Activated T-cell treated with anti-CD3 and anti-CD28 coated beads for 48 hours (primary cell): ENCODE measurements at regions not wholly inside any gene's neighbourhood (a gene's known extent, or its start where the extent isn't known, plus 50 kb on each side); places are given as distances from the start of the nearest gene placed in this dataset.

Experiments used
- DNase-seq: peaks from one replicate; pipeline ENCODE4 v3.0.0-alpha.2; 2020; ENCODE audit warnings: low read depth

DNA sequence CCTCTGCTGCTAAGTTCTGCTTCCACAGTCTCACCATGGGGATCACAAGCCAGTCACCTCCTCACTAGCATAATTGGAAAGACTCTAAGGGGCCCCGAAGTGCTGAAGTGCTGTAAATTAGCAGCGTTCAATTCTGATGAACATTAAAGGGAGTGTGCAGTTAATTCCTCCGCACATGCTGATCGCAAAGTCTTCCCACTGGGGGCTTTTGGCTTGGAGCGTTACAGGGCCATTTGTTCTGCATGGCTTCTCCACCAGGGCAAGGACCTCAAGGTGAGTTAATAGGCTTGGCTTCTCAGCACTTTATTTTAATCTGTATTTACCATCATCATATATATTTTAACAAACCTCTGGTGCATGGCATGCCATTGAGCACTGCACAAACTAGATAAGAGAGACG is 216.3 kb upstream of the PARD3B start:
- no peak for DNase-seq

DNA sequence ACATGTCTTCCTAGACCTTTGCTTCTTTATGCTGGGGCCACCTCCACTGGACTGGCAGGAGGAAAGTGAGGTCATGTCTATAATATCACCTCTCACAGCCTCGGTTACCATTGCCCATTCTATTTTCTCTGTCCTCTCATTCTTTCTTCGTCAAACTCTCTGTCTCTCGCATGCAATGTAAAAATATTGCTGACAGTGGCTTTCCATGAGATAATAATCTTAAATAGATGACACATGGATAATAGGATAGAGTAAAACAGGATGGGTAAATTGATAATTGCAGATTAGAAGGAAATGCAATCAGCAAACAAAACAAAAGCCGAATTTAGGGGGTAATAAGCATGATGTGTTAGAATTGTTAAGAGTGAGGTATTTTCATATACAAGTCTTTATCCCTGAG is 215.7 kb upstream of the PARD3B start:
- no peak for DNase-seq

GRCh38 chr2:204331180-204331579 is 214.1 kb upstream of the PARD3B start:
- DNase-seq = no peak

DNA sequence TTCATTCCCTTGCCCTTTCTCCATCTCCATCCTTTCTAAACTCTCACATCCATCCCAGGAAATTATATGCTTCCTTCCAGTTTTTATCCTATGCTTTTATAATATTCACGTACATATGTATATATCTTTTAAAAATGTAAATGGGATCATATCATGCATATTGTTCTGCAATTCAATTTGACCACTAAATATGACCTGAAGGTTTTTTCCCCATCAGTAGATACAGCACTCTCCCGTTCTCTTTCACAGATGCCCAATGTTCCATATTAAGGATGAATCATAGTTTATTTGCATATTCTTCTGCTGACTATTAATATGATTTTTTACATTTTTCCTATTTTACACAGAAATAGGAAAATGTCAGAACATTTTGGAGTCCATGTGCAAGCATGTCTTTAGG is 213.3 kb upstream of the PARD3B start:
- DNase-seq = no peak

DNA sequence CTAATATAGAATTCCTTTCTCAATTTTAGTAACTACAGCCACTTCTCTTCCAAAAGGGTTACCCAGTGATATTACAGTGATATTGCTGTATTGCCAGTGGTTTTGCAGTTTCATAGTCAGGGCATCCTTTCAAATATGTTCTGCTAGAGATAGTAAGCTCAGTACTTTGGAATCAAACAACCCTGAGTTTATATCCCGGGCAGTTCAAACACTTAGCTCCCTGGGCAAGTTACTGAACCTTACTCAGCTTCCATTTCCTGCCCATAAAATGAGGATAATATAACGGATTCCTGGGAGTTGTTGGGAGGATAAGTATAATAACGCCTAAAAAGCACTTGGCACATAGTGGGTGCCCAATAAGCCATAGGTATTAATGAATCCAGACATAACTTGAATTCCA is 212.6 kb upstream of the PARD3B start:
- no peak for DNase-seq

DNA sequence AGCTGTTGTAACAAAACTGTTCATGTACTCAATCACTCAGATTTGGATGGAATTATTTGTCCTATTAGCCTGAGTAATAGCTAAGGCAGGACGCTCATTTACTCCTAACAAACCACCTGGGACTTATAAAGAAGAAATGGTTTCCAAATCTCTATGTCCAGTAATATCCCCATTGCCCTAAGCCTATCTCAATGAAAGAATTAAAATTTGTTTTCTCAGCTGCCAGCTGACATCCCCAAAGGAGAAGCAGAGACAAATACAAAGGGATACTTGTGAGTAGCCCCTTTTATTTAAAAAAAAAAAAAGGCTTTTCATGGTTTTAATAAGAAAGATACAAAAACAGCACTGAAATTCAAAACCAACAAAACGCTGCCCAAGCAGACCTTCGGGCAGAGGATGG is 211.4 kb upstream of the PARD3B start:
- no peak for DNase-seq

GRCh38 chr2:204335451-204336058 is 209.7 kb upstream of the PARD3B start:
- DNase-seq = no peak

DNA sequence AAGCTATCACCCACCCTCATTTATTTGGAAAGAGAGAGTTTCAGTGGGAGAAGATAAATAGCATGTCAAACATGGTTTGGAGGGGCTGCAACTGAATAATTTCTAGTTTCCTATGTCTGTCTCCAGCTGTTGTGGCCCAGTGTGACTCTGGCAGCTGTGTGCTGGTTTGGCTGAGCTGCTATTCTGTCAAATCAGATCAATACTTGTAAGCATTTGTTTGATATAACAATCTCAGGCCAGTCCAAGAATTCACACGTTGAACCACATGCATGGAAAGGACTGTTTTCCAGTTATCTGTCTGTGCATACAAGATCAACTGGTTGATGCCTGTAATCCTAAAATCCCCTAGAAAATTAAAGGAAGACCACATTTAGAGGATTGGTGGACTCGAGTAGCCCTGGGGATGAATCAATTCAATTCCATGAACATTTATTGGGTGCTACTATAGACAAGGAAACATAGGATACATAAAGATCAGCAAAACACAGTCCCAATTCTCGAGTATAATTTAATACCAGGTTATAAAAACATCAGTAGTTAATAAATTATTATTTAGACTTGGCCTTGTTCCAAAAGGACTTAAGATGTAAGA is 209.0 kb upstream of the PARD3B start:
- no peak for DNase-seq

GRCh38 chr2:204337638-204338037 is 207.6 kb upstream of the PARD3B start:
- no peak for DNase-seq

- DNase-seq = no peak
Observed at GRCh38 chr2:204339212-204339715, 206.0 kb upstream of the PARD3B start.

GRCh38 chr2:204340511-204340910 is 204.8 kb upstream of the PARD3B start:
- no peak for DNase-seq

- DNase-seq = no peak
Observed at GRCh38 chr2:204341887-204342276, 203.4 kb upstream of the PARD3B start.

- no peak for DNase-seq
Observed at GRCh38 chr2:204343685-204344084, 201.6 kb upstream of the PARD3B start.

DNA sequence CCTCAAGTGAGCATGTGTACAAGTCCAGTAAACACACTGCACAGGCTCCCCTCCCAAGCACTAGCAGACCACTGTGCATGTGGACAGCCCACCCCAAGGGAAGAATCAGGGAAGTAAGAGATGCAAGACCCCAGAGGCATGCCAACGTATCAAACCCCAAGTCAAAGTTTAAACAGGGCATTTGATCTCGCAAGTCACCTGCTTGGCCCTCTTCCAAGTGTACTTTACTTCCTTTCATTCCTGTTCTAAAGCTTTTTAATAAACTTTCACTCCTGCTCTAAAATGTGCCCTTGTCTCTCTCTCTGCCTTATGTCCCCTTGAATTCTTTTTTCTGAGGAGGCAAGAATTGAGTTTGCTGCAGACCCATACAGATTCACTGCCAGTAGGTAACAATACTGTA is 201.2 kb upstream of the PARD3B start:
- DNase-seq = no peak

GRCh38 chr2:204346906-204347305 is 198.4 kb upstream of the PARD3B start:
- DNase-seq = no peak

DNA sequence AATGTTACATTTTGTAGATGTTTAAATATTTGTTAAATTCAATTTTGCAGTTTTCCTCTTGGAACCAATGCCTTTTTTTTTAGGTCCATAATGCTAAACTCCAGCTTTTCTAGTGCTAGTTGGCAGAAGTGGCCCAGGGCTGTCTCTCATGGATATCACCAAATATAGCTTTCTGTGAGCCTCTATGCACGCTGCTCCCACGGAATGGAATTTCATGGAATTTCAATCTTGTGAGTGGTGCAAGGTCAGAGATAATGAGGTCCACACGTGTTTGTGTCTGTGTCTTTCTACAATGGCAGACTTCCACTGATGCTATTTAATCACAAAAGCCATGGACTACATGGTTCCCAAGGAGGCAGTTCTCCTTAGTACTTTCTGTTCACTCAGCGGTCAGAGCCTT is 191.5 kb upstream of the PARD3B start:
- DNase-seq = no peak

- DNase-seq = no peak
Observed at GRCh38 chr2:204354442-204354856, 190.8 kb upstream of the PARD3B start.

GRCh38 chr2:204355688-204356087 is 189.6 kb upstream of the PARD3B start:
- DNase-seq = no peak

DNA sequence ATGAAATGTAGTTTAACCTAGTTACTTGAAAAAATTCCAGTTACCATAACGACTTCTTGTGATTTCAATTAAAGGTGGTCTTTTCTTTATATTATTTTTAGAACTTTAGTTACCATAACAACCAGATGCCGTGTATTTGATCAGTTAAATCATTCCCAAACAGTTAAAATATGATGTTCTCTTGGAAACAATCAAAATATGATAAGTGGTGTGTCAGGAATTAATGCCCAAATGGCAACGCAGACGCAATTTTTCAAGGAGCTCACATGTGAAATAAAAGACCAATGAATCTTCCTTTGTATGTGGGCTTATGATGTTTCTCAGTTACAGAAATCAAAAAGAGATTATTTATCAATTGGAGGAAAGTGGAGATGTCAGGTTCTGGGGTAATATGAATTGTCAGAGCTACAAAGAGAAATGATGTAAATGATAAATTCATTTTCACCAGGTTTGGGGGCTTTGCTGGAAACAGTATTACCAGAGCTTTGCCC is 189.1 kb upstream of the PARD3B start:
- no peak for DNase-seq

DNA sequence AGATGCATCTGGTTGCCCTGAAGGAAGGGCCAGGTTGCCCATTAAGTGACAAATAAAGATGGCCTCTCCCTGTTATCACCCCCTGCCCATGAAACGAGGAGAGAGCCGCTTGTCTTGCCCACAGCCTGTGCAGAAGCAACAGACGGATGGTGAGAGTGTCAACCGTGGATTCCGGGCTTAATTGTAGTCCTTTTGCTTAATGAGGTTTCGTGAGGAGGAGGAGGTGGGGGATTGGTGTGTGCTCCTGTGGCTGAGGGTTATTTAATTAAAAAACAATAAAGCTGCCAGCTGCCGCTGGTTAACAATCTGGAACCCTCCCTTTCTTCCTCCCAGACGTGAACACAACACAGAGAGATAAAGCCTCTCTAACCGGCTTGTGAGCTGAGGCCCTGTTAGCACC is 188.0 kb upstream of the PARD3B start:
- DNase-seq = no peak

GRCh38 chr2:204359076-204359475 is 186.2 kb upstream of the PARD3B start:
- DNase-seq = no peak

- DNase-seq = no peak
Observed at GRCh38 chr2:204360218-204361007, 184.9 kb upstream of the PARD3B start.

DNA sequence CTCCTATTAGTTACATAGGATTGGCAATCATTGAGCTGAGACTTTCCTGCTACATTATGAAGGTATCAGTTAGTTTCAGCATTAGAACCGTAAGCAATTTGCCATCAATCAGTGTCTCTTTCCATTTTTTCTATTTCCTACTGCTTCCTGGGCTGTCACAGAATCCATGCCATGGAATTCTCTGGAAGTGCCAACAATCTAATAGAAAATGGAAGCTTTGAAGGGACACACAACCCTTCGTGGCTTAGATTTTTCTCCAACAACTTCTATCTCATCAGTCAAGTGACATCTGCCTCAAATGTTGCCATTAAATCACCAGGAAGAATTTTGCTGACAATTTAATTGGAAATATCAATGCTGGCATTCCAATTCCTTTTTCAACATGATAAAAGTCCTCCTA is 183.5 kb upstream of the PARD3B start:
- DNase-seq = no peak
